Karpas-422 (cell line): ENCODE measurements at regions not wholly inside any gene's neighbourhood (a gene's known extent, or its start where the extent isn't known, plus 50 kb on each side); places are given as distances from the start of the nearest gene placed in this dataset.
A peak's percentile ranks its signal among the peaks of the same experiment; 100 is the strongest.

Experiments used
- DNase-seq: peaks from one replicate; pipeline ENCODE4 v3.0.0-alpha.2; 2015
- H2AFZ ChIP-seq: fragments of 200-600 bp; sonication (generic); 2 replicates; pipeline ENCODE4 v1.6.1; 2014; ENCODE audit warnings: antibody characterized with exemption, low read length, mixed read lengths
- H3K27ac ChIP-seq: fragments of 200-600 bp; sonication (generic); 2 replicates; pipeline ENCODE4 v1.5.1; 2014; ENCODE audit warnings: mild to moderate bottlenecking, low read length, moderate library complexity
- H3K27me3 ChIP-seq: fragments of 200-600 bp; sonication (generic); 2 replicates; pipeline ENCODE4 v1.6.1; 2014; ENCODE audit warnings: low read length, mixed read lengths
- H3K36me3 ChIP-seq: fragments of 200-600 bp; sonication (generic); 2 replicates; pipeline ENCODE4 v1.6.1; 2014; ENCODE audit warnings: low read length, mixed read lengths; ENCODE audit not compliant: insufficient read depth
- H3K4me1 ChIP-seq: fragments of 200-600 bp; sonication (generic); 2 replicates; pipeline ENCODE4 v1.6.1; 2014; ENCODE audit warnings: mild to moderate bottlenecking, low read length, mixed read lengths
- H3K4me2 ChIP-seq: fragments of 200-600 bp; sonication (generic); 2 replicates; pipeline ENCODE4 v1.6.1; 2014; ENCODE audit warnings: low read length, low read depth, mild to moderate bottlenecking; ENCODE audit not compliant: poor library complexity, severe bottlenecking
- H3K4me3 ChIP-seq: fragments of 200-600 bp; sonication (generic); 2 replicates; pipeline ENCODE4 v1.5.1; 2014; ENCODE audit warnings: mild to moderate bottlenecking, antibody characterized with exemption, low read length, mixed read lengths
- H3K79me2 ChIP-seq: fragments of 200-600 bp; sonication (generic); 2 replicates; pipeline ENCODE4 v1.6.1; 2014; ENCODE audit warnings: mild to moderate bottlenecking, low read length, mixed read lengths
- H3K9ac ChIP-seq: fragments of 200-600 bp; sonication (generic); 2 replicates; pipeline ENCODE4 v1.6.0; 2014; ENCODE audit warnings: low read length
- H3K9me2 ChIP-seq: fragments of 200-600 bp; sonication (generic), shearing (Covaris generic); replicated peaks from 2 replicates; pipeline ENCODE4 v1.6.0; 2014; ENCODE audit warnings: mild to moderate bottlenecking, low read length, moderate library complexity; ENCODE audit not compliant: insufficient read depth
- H3K9me3 ChIP-seq: fragments of 300-700, 200-600 bp; sonication (generic); 2 replicates; pipeline ENCODE4 v1.6.1; 2014; ENCODE audit warnings: low read length, mixed read lengths
- H4K20me1 ChIP-seq: fragments of 200-600 bp; sonication (generic); 2 replicates; pipeline ENCODE4 v1.6.1; 2014; ENCODE audit warnings: mild to moderate bottlenecking, antibody characterized with exemption, low read length, low read depth; ENCODE audit not compliant: insufficient read depth

- H3K4me1 ChIP-seq = no peaks in the 10 kb centered on the region
- H3K9me3 ChIP-seq = no peaks in the 10 kb centered on the region
- no peaks in the 10 kb centered on the region for H3K36me3 ChIP-seq
- H3K9ac ChIP-seq = no peak overlapping the region
- no peaks in the 10 kb centered on the region for H4K20me1 ChIP-seq
- no peak overlapping the region for H2AFZ ChIP-seq
- H3K9me2 ChIP-seq = no peaks in the 10 kb centered on the region
- H3K4me2 ChIP-seq = no peak overlapping the region
- H3K4me3 ChIP-seq = no peak overlapping the region
- H3K79me2 ChIP-seq = no peaks in the 10 kb centered on the region
- H3K27me3 ChIP-seq = no peaks in the 10 kb centered on the region
- H3K27ac ChIP-seq = no peak overlapping the region
- DNase-seq = no peak
Observed at GRCh38 chr13:31416066-31416465, 216.3 kb downstream of the B3GLCT start.

- Histone ChIP-seq H3K9ac (no peak overlapping the region), H3K4me3 (no peak overlapping the region), H3K79me2 (no peaks in the 10 kb centered on the region), H3K4me2 (no peak overlapping the region), H3K9me3 (no peaks in the 10 kb centered on the region), H3K36me3 (no peaks in the 10 kb centered on the region), H3K9me2 (no peaks in the 10 kb centered on the region), H3K27me3 (no peaks in the 10 kb centered on the region), H4K20me1 (no peaks in the 10 kb centered on the region), H3K27ac (no peak overlapping the region), H2AFZ (no peak overlapping the region), H3K4me1 (no peaks in the 10 kb centered on the region)
- no peak for DNase-seq
Observed at GRCh38 chr13:31418186-31418585, 218.4 kb downstream of the B3GLCT start.

GRCh38 chr13:31421756-31422155 is 222.0 kb downstream of the B3GLCT start:
- Histone ChIP-seq H3K36me3 (no peaks in the 10 kb centered on the region), H3K9me3 (no peaks in the 10 kb centered on the region), H3K27me3 (no peaks in the 10 kb centered on the region), H3K4me3 (no peak overlapping the region), H3K27ac (no peak overlapping the region), H3K4me1 (no peaks in the 10 kb centered on the region), H3K79me2 (no peaks in the 10 kb centered on the region), H3K9ac (no peak overlapping the region), H4K20me1 (no peaks in the 10 kb centered on the region), H3K4me2 (no peak overlapping the region), H2AFZ (no peak overlapping the region), H3K9me2 (no peaks in the 10 kb centered on the region)
- no peak for DNase-seq

- no peaks in the 10 kb centered on the region for H3K9me3 ChIP-seq
- H3K79me2 ChIP-seq = no peaks in the 10 kb centered on the region
- no peaks in the 10 kb centered on the region for H3K4me1 ChIP-seq
- H3K4me3 ChIP-seq = no peak overlapping the region
- DNase-seq = peak; percentile 88
- no peak overlapping the region for H3K4me2 ChIP-seq
- H3K27ac ChIP-seq = no peak overlapping the region
- no peaks in the 10 kb centered on the region for H3K9me2 ChIP-seq
- H3K27me3 ChIP-seq = no peaks in the 10 kb centered on the region
- no peaks in the 10 kb centered on the region for H3K36me3 ChIP-seq
- no peak overlapping the region for H3K9ac ChIP-seq
- no peak overlapping the region for H2AFZ ChIP-seq
- H4K20me1 ChIP-seq = no peaks in the 10 kb centered on the region
Observed at GRCh38 chr13:31424130-31424729, 224.5 kb downstream of the B3GLCT start.

- H3K27me3 ChIP-seq = no peaks in the 10 kb centered on the region
- no peaks in the 10 kb centered on the region for H3K9me2 ChIP-seq
- H3K36me3 ChIP-seq = no peaks in the 10 kb centered on the region
- no peak overlapping the region for H3K27ac ChIP-seq
- H4K20me1 ChIP-seq = no peaks in the 10 kb centered on the region
- H3K4me2 ChIP-seq = no peak overlapping the region
- no peak overlapping the region for H3K9ac ChIP-seq
- no peak for DNase-seq
- no peak overlapping the region for H2AFZ ChIP-seq
- H3K79me2 ChIP-seq = no peaks in the 10 kb centered on the region
- no peak overlapping the region for H3K4me3 ChIP-seq
- H3K9me3 ChIP-seq = no peaks in the 10 kb centered on the region
- H3K4me1 ChIP-seq = no peaks in the 10 kb centered on the region
Observed at GRCh38 chr13:31426395-31426794, 226.6 kb downstream of the B3GLCT start.

GRCh38 chr13:31427151-31428100 is 227.7 kb downstream of the B3GLCT start:
- H3K4me1 ChIP-seq = no peaks in the 10 kb centered on the region
- H3K4me2 ChIP-seq = no peak overlapping the region
- H3K79me2 ChIP-seq = no peaks in the 10 kb centered on the region
- no peaks in the 10 kb centered on the region for H3K36me3 ChIP-seq
- no peak overlapping the region for H3K27ac ChIP-seq
- no peaks in the 10 kb centered on the region for H3K9me2 ChIP-seq
- H3K4me3 ChIP-seq = no peak overlapping the region
- no peak overlapping the region for H3K9ac ChIP-seq
- H3K27me3 ChIP-seq = no peaks in the 10 kb centered on the region
- H4K20me1 ChIP-seq = no peaks in the 10 kb centered on the region
- no peak overlapping the region for H2AFZ ChIP-seq
- no peaks in the 10 kb centered on the region for H3K9me3 ChIP-seq
- no peak for DNase-seq

GRCh38 chr13:31431722-31432137 is 232.0 kb downstream of the B3GLCT start:
- no peaks in the 10 kb centered on the region for H3K9me3 ChIP-seq
- H2AFZ ChIP-seq = no peak overlapping the region
- H3K79me2 ChIP-seq = no peaks in the 10 kb centered on the region
- H3K4me2 ChIP-seq = no peak overlapping the region
- H3K27ac ChIP-seq = no peak overlapping the region
- no peaks in the 10 kb centered on the region for H3K9me2 ChIP-seq
- H3K36me3 ChIP-seq = no peaks in the 10 kb centered on the region
- no peaks in the 10 kb centered on the region for H3K27me3 ChIP-seq
- no peaks in the 10 kb centered on the region for H4K20me1 ChIP-seq
- no peak overlapping the region for H3K9ac ChIP-seq
- H3K4me3 ChIP-seq = no peak overlapping the region
- peak; percentile 81 for DNase-seq
- no peaks in the 10 kb centered on the region for H3K4me1 ChIP-seq

GRCh38 chr13:31433207-31433606 is 233.4 kb downstream of the B3GLCT start:
- Histone ChIP-seq H3K9me3 (no peaks in the 10 kb centered on the region), H2AFZ (no peak overlapping the region), H3K9ac (no peak overlapping the region), H3K27me3 (no peaks in the 10 kb centered on the region), H3K4me2 (no peak overlapping the region), H3K9me2 (no peaks in the 10 kb centered on the region), H3K79me2 (no peaks in the 10 kb centered on the region), H3K4me3 (no peak overlapping the region), H3K36me3 (no peaks in the 10 kb centered on the region), H4K20me1 (no peaks in the 10 kb centered on the region), H3K4me1 (no peaks in the 10 kb centered on the region), H3K27ac (no peak overlapping the region)
- DNase-seq = no peak
